ENCODE measurements at regions not wholly inside any gene's neighbourhood (a gene's known extent, or its start where the extent isn't known, plus 50 kb on each side); places are given as distances from the start of the nearest gene placed in this dataset.

- DNase-seq = no peak
- H3K36me3 ChIP-seq (ENCODE audit: low read depth) = no peaks in the 10 kb centered on the region
- H2AFZ ChIP-seq = no peak overlapping the region
- H3K9ac ChIP-seq = no peak overlapping the region
- no peaks in the 10 kb centered on the region for H3K27me3 ChIP-seq (replicated peaks; ENCODE audit: insufficient read depth)
- H3K79me2 ChIP-seq (ENCODE audit: insufficient read depth) = no peaks in the 10 kb centered on the region
- no peaks in the 10 kb centered on the region for H3K9me3 ChIP-seq (ENCODE audit: low read depth)
- H3K4me2 ChIP-seq (ENCODE audit: unreplicated experiment) = no peak overlapping the region
- no peak for TF ChIP-seq EZH2 (IDR thresholded peaks at IDR 0.05; ENCODE audit: insufficient read depth, poor library complexity, severe bottlenecking)
- no peak for TF ChIP-seq EZH2phosphoT487 (IDR thresholded peaks at IDR 0.05; ENCODE audit: insufficient read depth, low read depth)
- in situ Hi-C loops (cut with MboI) = no loop called here
- H4K20me1 ChIP-seq (ENCODE audit: insufficient read depth) = no peaks in the 10 kb centered on the region
- H3F3A ChIP-seq (ENCODE audit: insufficient read depth) = peaks cover 24% of the 10 kb centered on the region
- WGBS, 2 experiments (ENCODE audit: low coverage in 1 of 2, low lambda C conversion rate in 2 of 2, missing lambda C conversion rate in 2 of 2) = 77 to 80% methylated on average over 2 of the region's 2 CpGs
- no peaks in the 10 kb centered on the region for H3K9me2 ChIP-seq (ENCODE audit: insufficient read depth)
- H3K27ac ChIP-seq = no peak overlapping the region
- H3K4me1 ChIP-seq (ENCODE audit: insufficient read depth) = peaks cover 24% of the 10 kb centered on the region
- no peak overlapping the region for H3K4me3 ChIP-seq
These were observed 316.2 kb upstream of the TBC1D5 start for GRCh38 chr3:18058666-18059065.

GRCh38 chr3:18057471-18058091 lies 315.1 kb upstream of the TBC1D5 start:
- H3K36me3 ChIP-seq (ENCODE audit: low read depth) = no peaks in the 10 kb centered on the region
- peaks cover 13% of the 10 kb centered on the region for H3F3A ChIP-seq (ENCODE audit: insufficient read depth)
- H3K9ac ChIP-seq = no peak overlapping the region
- H3K4me2 ChIP-seq (ENCODE audit: unreplicated experiment) = no peak overlapping the region
- no peak overlapping the region for H3K27ac ChIP-seq
- in situ Hi-C loops (cut with MboI) = no loop called here
- no peaks in the 10 kb centered on the region for H4K20me1 ChIP-seq (ENCODE audit: insufficient read depth)
- H3K79me2 ChIP-seq (ENCODE audit: insufficient read depth) = no peaks in the 10 kb centered on the region
- H3K4me3 ChIP-seq = no peak overlapping the region
- no peaks in the 10 kb centered on the region for H3K27me3 ChIP-seq (replicated peaks; ENCODE audit: insufficient read depth)
- WGBS, 2 experiments (ENCODE audit: low coverage in 1 of 2, low lambda C conversion rate in 2 of 2, missing lambda C conversion rate in 2 of 2) = 28 to 34% methylated on average over 2 of the region's 2 CpGs
- no peak overlapping the region for H2AFZ ChIP-seq
- no peaks in the 10 kb centered on the region for H3K9me3 ChIP-seq (ENCODE audit: low read depth)
- no peaks in the 10 kb centered on the region for H3K9me2 ChIP-seq (ENCODE audit: insufficient read depth)
- no peak for DNase-seq
- no peak for TF ChIP-seq EZH2 (IDR thresholded peaks at IDR 0.05; ENCODE audit: insufficient read depth, poor library complexity, severe bottlenecking)
- TF ChIP-seq EZH2phosphoT487 (IDR thresholded peaks at IDR 0.05; ENCODE audit: insufficient read depth, low read depth) = no peak
- H3K4me1 ChIP-seq (ENCODE audit: insufficient read depth) = peaks cover 13% of the 10 kb centered on the region

GRCh38 chr3:18054625-18055024 lies 312.2 kb upstream of the TBC1D5 start:
- H3K36me3 ChIP-seq (ENCODE audit: low read depth) = no peaks in the 10 kb centered on the region
- H3K4me1 ChIP-seq (ENCODE audit: insufficient read depth) = no peaks in the 10 kb centered on the region
- no peaks in the 10 kb centered on the region for H3K9me3 ChIP-seq (ENCODE audit: low read depth)
- 64 to 69% methylated on average over 1 of the region's 1 CpG for WGBS, 2 experiments (ENCODE audit: low coverage in 1 of 2, low lambda C conversion rate in 2 of 2, missing lambda C conversion rate in 2 of 2)
- TF ChIP-seq EZH2phosphoT487 (IDR thresholded peaks at IDR 0.05; ENCODE audit: insufficient read depth, low read depth) (no peak), EZH2 (IDR thresholded peaks at IDR 0.05; ENCODE audit: insufficient read depth, poor library complexity, severe bottlenecking) (no peak)
- no peaks in the 10 kb centered on the region for H4K20me1 ChIP-seq (ENCODE audit: insufficient read depth)
- no peaks in the 10 kb centered on the region for H3K27me3 ChIP-seq (replicated peaks; ENCODE audit: insufficient read depth)
- H3F3A ChIP-seq (ENCODE audit: insufficient read depth) = no peaks in the 10 kb centered on the region
- H3K9me2 ChIP-seq (ENCODE audit: insufficient read depth) = no peaks in the 10 kb centered on the region
- H3K79me2 ChIP-seq (ENCODE audit: insufficient read depth) = no peaks in the 10 kb centered on the region
- no peak overlapping the region for H3K4me2 ChIP-seq (ENCODE audit: unreplicated experiment)
- H3K27ac ChIP-seq = no peak overlapping the region
- no peak overlapping the region for H2AFZ ChIP-seq
- no peak for DNase-seq
- H3K9ac ChIP-seq = no peak overlapping the region
- in situ Hi-C loops (cut with MboI) = no loop called here
- H3K4me3 ChIP-seq = no peak overlapping the region

GRCh38 chr3:18051306-18051705 lies 308.9 kb upstream of the TBC1D5 start:
- Histone ChIP-seq H3K27ac (no peak overlapping the region), H3K36me3 (ENCODE audit: low read depth) (no peaks in the 10 kb centered on the region), H3K9ac (no peak overlapping the region), H3F3A (ENCODE audit: insufficient read depth) (no peaks in the 10 kb centered on the region), H4K20me1 (ENCODE audit: insufficient read depth) (no peaks in the 10 kb centered on the region), H3K4me2 (ENCODE audit: unreplicated experiment) (no peak overlapping the region), H3K9me2 (ENCODE audit: insufficient read depth) (no peaks in the 10 kb centered on the region), H3K4me1 (ENCODE audit: insufficient read depth) (no peaks in the 10 kb centered on the region), H3K27me3 (replicated peaks; ENCODE audit: insufficient read depth) (no peaks in the 10 kb centered on the region), H2AFZ (no peak overlapping the region), H3K9me3 (ENCODE audit: low read depth) (no peaks in the 10 kb centered on the region), H3K79me2 (ENCODE audit: insufficient read depth) (no peaks in the 10 kb centered on the region), H3K4me3 (no peak overlapping the region)
- in situ Hi-C loops (cut with MboI) = no loop called here
- no peak for DNase-seq
- TF ChIP-seq EZH2 (IDR thresholded peaks at IDR 0.05; ENCODE audit: insufficient read depth, poor library complexity, severe bottlenecking) (no peak), EZH2phosphoT487 (IDR thresholded peaks at IDR 0.05; ENCODE audit: insufficient read depth, low read depth) (no peak)
- 31 to 48% methylated on average over 3 of the region's 3 CpGs for WGBS, 2 experiments (ENCODE audit: low coverage in 1 of 2, low lambda C conversion rate in 2 of 2, missing lambda C conversion rate in 2 of 2)

- no peak overlapping the region for H3K4me2 ChIP-seq (ENCODE audit: unreplicated experiment)
- in situ Hi-C loops (cut with MboI) = no loop called here
- no peaks in the 10 kb centered on the region for H3K4me1 ChIP-seq (ENCODE audit: insufficient read depth)
- H2AFZ ChIP-seq = no peak overlapping the region
- H4K20me1 ChIP-seq (ENCODE audit: insufficient read depth) = no peaks in the 10 kb centered on the region
- TF ChIP-seq EZH2phosphoT487 (IDR thresholded peaks at IDR 0.05; ENCODE audit: insufficient read depth, low read depth) (no peak), EZH2 (IDR thresholded peaks at IDR 0.05; ENCODE audit: insufficient read depth, poor library complexity, severe bottlenecking) (no peak)
- H3K36me3 ChIP-seq (ENCODE audit: low read depth) = no peaks in the 10 kb centered on the region
- no peaks in the 10 kb centered on the region for H3K79me2 ChIP-seq (ENCODE audit: insufficient read depth)
- no peak overlapping the region for H3K4me3 ChIP-seq
- no peak overlapping the region for H3K27ac ChIP-seq
- WGBS, 2 experiments (ENCODE audit: low coverage in 1 of 2, low lambda C conversion rate in 2 of 2, missing lambda C conversion rate in 2 of 2) = 67 to 79% methylated on average over 4 of the region's 4 CpGs
- H3K9me3 ChIP-seq (ENCODE audit: low read depth) = no peaks in the 10 kb centered on the region
- no peak overlapping the region for H3K9ac ChIP-seq
- H3K27me3 ChIP-seq (replicated peaks; ENCODE audit: insufficient read depth) = no peaks in the 10 kb centered on the region
- H3K9me2 ChIP-seq (ENCODE audit: insufficient read depth) = no peaks in the 10 kb centered on the region
- no peak for DNase-seq
- H3F3A ChIP-seq (ENCODE audit: insufficient read depth) = no peaks in the 10 kb centered on the region
These were observed 306.7 kb upstream of the TBC1D5 start for GRCh38 chr3:18049096-18049495.
